GM12878 (cell line): ENCODE measurements at regions not wholly inside any gene's neighbourhood (a gene's known extent, or its start where the extent isn't known, plus 50 kb on each side); places are given as distances from the start of the nearest gene placed in this dataset.

Experiments
- CTCF ChIP-seq, 3 experiments: IDR thresholded peaks in 2 of 3; conservative IDR thresholded peaks in 1 of 3; 2 replicates each; pipeline ENCODE4 v1.5.1; 2011; ENCODE audit warnings: low read depth in 3 of 3, low read length in 3 of 3, mild to moderate bottlenecking in 3 of 3, control low read depth in 2 of 3, moderate library complexity in 2 of 3, inconsistent platforms in 1 of 3, mixed read lengths in 1 of 3; ENCODE audit not compliant: control insufficient read depth in 2 of 3, insufficient read depth in 1 of 3; ENCODE audit errors: extremely low read depth in 1 of 3
- FOXM1 ChIP-seq: IDR thresholded peaks from 2 replicates; pipeline ENCODE4 v1.6.1; 2012; ENCODE audit warnings: low read depth, mild to moderate bottlenecking, inconsistent platforms, low read length, moderate library complexity
- JUNB ChIP-seq: IDR thresholded peaks from 2 replicates; pipeline ENCODE4 v1.6.1; 2016; ENCODE audit warnings: antibody characterized with exemption, mild to moderate bottlenecking
- JUND ChIP-seq: IDR thresholded peaks from 2 replicates; pipeline ENCODE4 v1.6.1; 2012; ENCODE audit warnings: low read depth, mild to moderate bottlenecking, low read length, improper control_type of control experiment, moderate library complexity
- LARP7 ChIP-seq: fragments of 450-650 bp; IDR thresholded peaks from 2 replicates; pipeline ENCODE4 v1.6.1; 2017; ENCODE audit warnings: mild to moderate bottlenecking
- POLR2A ChIP-seq: IDR thresholded peaks from 2 replicates; pipeline ENCODE4 v1.6.1; 2011; ENCODE audit warnings: low read depth, mild to moderate bottlenecking, low read length
- SPI1 ChIP-seq: IDR thresholded peaks from 2 replicates; pipeline ENCODE4 v1.6.1; 2011; ENCODE audit warnings: low read depth, mild to moderate bottlenecking, low read length, moderate library complexity, borderline replicate concordance; ENCODE audit not compliant: insufficient read depth
- TAF1 ChIP-seq: IDR thresholded peaks from 2 replicates; pipeline ENCODE4 v1.6.1; 2011; ENCODE audit warnings: mild to moderate bottlenecking, low read depth, low read length, borderline replicate concordance
- TARDBP ChIP-seq: IDR thresholded peaks from 2 replicates; pipeline ENCODE4 v1.6.1; 2016; ENCODE audit warnings: borderline replicate concordance
- TCF7 ChIP-seq: IDR thresholded peaks from 2 replicates; pipeline ENCODE4 v1.6.1; 2014; ENCODE audit warnings: antibody characterized with exemption, borderline replicate concordance
- TF ChIP-seq, protein P1 (sequence below): fragments of 450-650 bp; IDR thresholded peaks from 2 replicates; pipeline ENCODE4 v1.6.1; 2017; ENCODE audit warnings: borderline replicate concordance
- TF ChIP-seq, protein P2 (sequence below): IDR thresholded peaks from 2 replicates; pipeline ENCODE4 v1.6.1; 2011; ENCODE audit warnings: mild to moderate bottlenecking, low read depth, low read length, moderate library complexity; ENCODE audit not compliant: insufficient replicate concordance

DNA sequence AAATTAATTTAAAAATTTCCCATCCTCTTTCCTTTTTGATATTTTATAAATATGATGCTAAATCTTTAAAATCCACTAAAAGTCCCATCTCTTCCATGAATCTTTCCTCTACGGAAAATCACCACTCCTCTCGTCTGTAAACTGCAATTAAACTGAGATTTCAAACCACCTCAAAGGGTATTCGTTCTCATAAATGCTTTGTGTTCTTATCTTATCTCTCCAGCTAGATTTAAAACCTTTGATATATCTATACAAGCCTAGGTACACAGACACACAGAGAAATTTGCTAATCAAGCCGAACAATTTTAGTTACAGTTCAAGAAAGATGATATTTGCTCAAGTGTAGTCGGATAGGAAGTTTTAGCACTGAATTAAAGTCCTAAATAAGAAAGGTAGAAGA is 214.6 kb upstream of the PRDM1 start:
- TF ChIP-seq CTCF (IDR thresholded peaks at IDR 0.05 in 2 of 3, conservative IDR thresholded peaks at IDR 0.05 in 1 of 3; ENCODE audit: control insufficient read depth in 2 of 3, extremely low read depth in 1 of 3, insufficient read depth in 1 of 3, low read depth in 3 of 3, low read length in 3 of 3), result no peak
- TF ChIP-seq JUNB, result no peak
- no peak for TF ChIP-seq TARDBP
- no peak for TF ChIP-seq FOXM1
- no peak for TF ChIP-seq LARP7
- TF ChIP-seq, protein P1, sequence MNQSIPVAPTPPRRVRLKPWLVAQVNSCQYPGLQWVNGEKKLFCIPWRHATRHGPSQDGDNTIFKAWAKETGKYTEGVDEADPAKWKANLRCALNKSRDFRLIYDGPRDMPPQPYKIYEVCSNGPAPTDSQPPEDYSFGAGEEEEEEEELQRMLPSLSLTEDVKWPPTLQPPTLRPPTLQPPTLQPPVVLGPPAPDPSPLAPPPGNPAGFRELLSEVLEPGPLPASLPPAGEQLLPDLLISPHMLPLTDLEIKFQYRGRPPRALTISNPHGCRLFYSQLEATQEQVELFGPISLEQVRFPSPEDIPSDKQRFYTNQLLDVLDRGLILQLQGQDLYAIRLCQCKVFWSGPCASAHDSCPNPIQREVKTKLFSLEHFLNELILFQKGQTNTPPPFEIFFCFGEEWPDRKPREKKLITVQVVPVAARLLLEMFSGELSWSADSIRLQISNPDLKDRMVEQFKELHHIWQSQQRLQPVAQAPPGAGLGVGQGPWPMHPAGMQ, result no peak
- no peak for TF ChIP-seq TAF1
- TF ChIP-seq POLR2A, result no peak
- no peak for TF ChIP-seq SPI1
- TF ChIP-seq, protein P2, sequence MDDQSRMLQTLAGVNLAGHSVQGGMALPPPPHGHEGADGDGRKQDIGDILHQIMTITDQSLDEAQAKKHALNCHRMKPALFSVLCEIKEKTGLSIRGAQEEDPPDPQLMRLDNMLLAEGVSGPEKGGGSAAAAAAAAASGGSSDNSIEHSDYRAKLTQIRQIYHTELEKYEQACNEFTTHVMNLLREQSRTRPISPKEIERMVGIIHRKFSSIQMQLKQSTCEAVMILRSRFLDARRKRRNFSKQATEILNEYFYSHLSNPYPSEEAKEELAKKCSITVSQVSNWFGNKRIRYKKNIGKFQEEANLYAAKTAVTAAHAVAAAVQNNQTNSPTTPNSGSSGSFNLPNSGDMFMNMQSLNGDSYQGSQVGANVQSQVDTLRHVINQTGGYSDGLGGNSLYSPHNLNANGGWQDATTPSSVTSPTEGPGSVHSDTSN, result no peak
- TF ChIP-seq TCF7, result no peak
- TF ChIP-seq JUND, result no peak
